Neural progenitor cell (in vitro differentiated cells): ENCODE measurements at regions not wholly inside any gene's neighbourhood (a gene's known extent, or its start where the extent isn't known, plus 50 kb on each side); places are given as distances from the start of the nearest gene placed in this dataset.

Experiments used
- DNase-seq: peaks from one replicate; pipeline ENCODE4 v3.0.0-alpha.2; 2016; ENCODE audit warnings: low spot score
- H2AFZ ChIP-seq: fragments of 200-600 bp; sonication (generic); replicated peaks from 2 replicates; pipeline ENCODE4 v1.6.1; 2016; ENCODE audit warnings: antibody characterized with exemption
- H3F3A ChIP-seq: fragments of 200-600 bp; sonication (generic); 2 replicates; pipeline ENCODE4 v1.6.1; 2016; ENCODE audit warnings: antibody characterized with exemption, low read depth
- H3K27ac ChIP-seq: fragments of 200-600 bp; sonication (generic); 2 replicates; pipeline ENCODE4 v1.5.1; 2016; ENCODE audit warnings: mild to moderate bottlenecking
- H3K27me3 ChIP-seq: fragments of 200-600 bp; sonication (generic); 2 replicates; pipeline ENCODE4 v1.6.1; 2016; ENCODE audit warnings: mild to moderate bottlenecking, moderate library complexity
- H3K36me3 ChIP-seq: fragments of 200-600 bp; sonication (generic); 2 replicates; pipeline ENCODE4 v1.5.1; 2016
- H3K4me1 ChIP-seq: fragments of 200-600 bp; sonication (generic); 2 replicates; pipeline ENCODE4 v1.6.1; 2016; ENCODE audit warnings: mixed run types
- H3K4me2 ChIP-seq: fragments of 200-600 bp; sonication (generic); 2 replicates; pipeline ENCODE4 v1.6.1; 2016
- H3K4me3 ChIP-seq: fragments of 200-600 bp; sonication (generic); 2 replicates; pipeline ENCODE4 v1.5.1; 2016
- H3K79me2 ChIP-seq: fragments of 200-600 bp; sonication (generic); 2 replicates; pipeline ENCODE4 v1.6.1; 2016; ENCODE audit warnings: low read depth
- H3K9ac ChIP-seq: fragments of 200-600 bp; sonication (generic); 2 replicates; pipeline ENCODE4 v1.6.1; 2016
- H3K9me3 ChIP-seq: fragments of 200-600 bp; sonication (generic); 2 replicates; pipeline ENCODE4 v1.5.1; 2016; ENCODE audit warnings: low read depth
- H4K20me1 ChIP-seq: fragments of 200-600 bp; sonication (generic); 2 replicates; pipeline ENCODE4 v1.6.1; 2016; ENCODE audit warnings: low read depth
- H3K27ac Mint-ChIP-seq: 3 replicates; pipeline ENCODE4 v1.8.0; 2021; ENCODE audit warnings: mixed read lengths
- H3K27me3 Mint-ChIP-seq: 2 replicates; pipeline ENCODE4 v1.8.0; 2022; ENCODE audit warnings: low read depth, mild to moderate bottlenecking, inconsistent platforms, moderate library complexity, mixed read lengths; ENCODE audit not compliant: insufficient read depth
- H3K36me3 Mint-ChIP-seq: 3 replicates; pipeline ENCODE4 v1.8.0; 2021; ENCODE audit warnings: mixed read lengths
- H3K4me1 Mint-ChIP-seq: 3 replicates; pipeline ENCODE4 v1.8.0; 2021; ENCODE audit warnings: mixed read lengths
- H3K4me3 Mint-ChIP-seq: 3 replicates; pipeline ENCODE4 v1.8.0; 2021; ENCODE audit warnings: mild to moderate bottlenecking, moderate library complexity, mixed read lengths
- H3K9me3 Mint-ChIP-seq: 3 replicates; pipeline ENCODE4 v1.8.0; 2020; ENCODE audit warnings: mixed read lengths
- CTCF ChIP-seq: fragments of 200-600 bp; sonication (generic); IDR thresholded peaks from 2 replicates; pipeline ENCODE4 v1.5.1; 2017; ENCODE audit warnings: antibody characterized with exemption, mild to moderate bottlenecking
- EZH2 ChIP-seq: fragments of 200-600 bp; sonication (generic); IDR thresholded peaks from 2 replicates; pipeline ENCODE4 v1.6.1; 2017; ENCODE audit warnings: antibody characterized with exemption, mild to moderate bottlenecking, moderate library complexity
- EZH2phosphoT487 ChIP-seq: fragments of 200-600 bp; sonication (generic); IDR thresholded peaks from 2 replicates; pipeline ENCODE4 v1.6.1; 2017; ENCODE audit warnings: antibody characterized with exemption

- Histone ChIP-seq H4K20me1 (no peaks in the 10 kb centered on the region), H3K4me3 (no peak overlapping the region), H3K27me3 (no peaks in the 10 kb centered on the region), H3F3A (no peaks in the 10 kb centered on the region), H3K4me1 (no peaks in the 10 kb centered on the region), H3K27ac (no peak overlapping the region), H3K79me2 (no peaks in the 10 kb centered on the region), H3K36me3 (no peaks in the 10 kb centered on the region), H3K9ac (no peak overlapping the region), H3K4me2 (no peak overlapping the region), H3K9me3 (no peaks in the 10 kb centered on the region), H2AFZ (no peak overlapping the region)
- H3K4me1 Mint-ChIP-seq = peaks cover 6% of the 10 kb centered on the region
- TF ChIP-seq EZH2 (no peak), CTCF (no peak), EZH2phosphoT487 (no peak)
- H3K27me3 Mint-ChIP-seq = peaks cover 3% of the 10 kb centered on the region
- DNase-seq = peak; percentile 2
- H3K27ac Mint-ChIP-seq = no peak overlapping the region
- no peaks in the 10 kb centered on the region for H3K36me3 Mint-ChIP-seq
- H3K9me3 Mint-ChIP-seq = no peaks in the 10 kb centered on the region
- no peak overlapping the region for H3K4me3 Mint-ChIP-seq
Observed at GRCh38 chr14:83548061-83548839, 1981.7 kb upstream of the FLRT2 start.

- Histone ChIP-seq H3K4me1 (no peaks in the 10 kb centered on the region), H3K79me2 (no peaks in the 10 kb centered on the region), H3K36me3 (no peaks in the 10 kb centered on the region), H3K4me2 (no peak overlapping the region), H3F3A (no peaks in the 10 kb centered on the region), H3K4me3 (no peak overlapping the region), H2AFZ (no peak overlapping the region), H3K9ac (no peak overlapping the region), H3K27me3 (no peaks in the 10 kb centered on the region), H3K9me3 (no peaks in the 10 kb centered on the region), H4K20me1 (no peaks in the 10 kb centered on the region), H3K27ac (no peak overlapping the region)
- TF ChIP-seq EZH2 (no peak), CTCF (no peak), EZH2phosphoT487 (no peak)
- no peak for DNase-seq
- Mint-ChIP-seq H3K36me3 (no peaks in the 10 kb centered on the region), H3K4me1 (no peaks in the 10 kb centered on the region), H3K27me3 (peaks cover 2% of the 10 kb centered on the region), H3K9me3 (no peaks in the 10 kb centered on the region), H3K27ac (no peak overlapping the region), H3K4me3 (no peak overlapping the region)
Observed at GRCh38 chr14:83556065-83556464, 1973.9 kb upstream of the FLRT2 start.

GRCh38 chr14:83556746-83557453 lies 1973.0 kb upstream of the FLRT2 start:
- no peaks in the 10 kb centered on the region for H3K9me3 Mint-ChIP-seq
- Histone ChIP-seq H3K79me2 (no peaks in the 10 kb centered on the region), H2AFZ (no peak overlapping the region), H4K20me1 (no peaks in the 10 kb centered on the region), H3K4me2 (no peak overlapping the region), H3K4me1 (no peaks in the 10 kb centered on the region), H3F3A (no peaks in the 10 kb centered on the region), H3K9ac (no peak overlapping the region), H3K4me3 (no peak overlapping the region), H3K36me3 (no peaks in the 10 kb centered on the region), H3K9me3 (no peaks in the 10 kb centered on the region), H3K27me3 (no peaks in the 10 kb centered on the region), H3K27ac (no peak overlapping the region)
- TF ChIP-seq CTCF (no peak), EZH2 (no peak), EZH2phosphoT487 (no peak)
- H3K27ac Mint-ChIP-seq = no peak overlapping the region
- no peak for DNase-seq
- H3K36me3 Mint-ChIP-seq = no peaks in the 10 kb centered on the region
- H3K4me3 Mint-ChIP-seq = no peak overlapping the region
- no peaks in the 10 kb centered on the region for H3K4me1 Mint-ChIP-seq
- peaks cover 2% of the 10 kb centered on the region for H3K27me3 Mint-ChIP-seq
